CD1c-positive myeloid dendritic cell (primary cell): ENCODE measurements at regions not wholly inside any gene's neighbourhood (a gene's known extent, or its start where the extent isn't known, plus 50 kb on each side); places are given as distances from the start of the nearest gene placed in this dataset.
"Not testable (repeated sequence)": the region's sequence is repeated elsewhere in the genome, so short reads cannot be mapped to it uniquely, and the experiment has no call there.

Experiments
- DNase-seq: peaks from one replicate; pipeline ENCODE4 v3.0.0-alpha.2; 2016; ENCODE audit errors: extremely low spot score

GRCh38 chrX:53883196-53883595 is 161.1 kb downstream of the PHF8 start:
- no peak for DNase-seq

GRCh38 chrX:53882331-53882730 is 161.9 kb downstream of the PHF8 start:
- no peak for DNase-seq

- not testable (repeated sequence) for DNase-seq
Observed at GRCh38 chrX:53880786-53881185, 163.5 kb downstream of the PHF8 start.

GRCh38 chrX:53859890-53860289 is 173.4 kb upstream of the HUWE1 start:
- no peak for DNase-seq

- peak; percentile 16 for DNase-seq
Observed at GRCh38 chrX:53831662-53832635, 145.4 kb upstream of the HUWE1 start.

GRCh38 chrX:53824686-53825085 is 138.2 kb upstream of the HUWE1 start:
- no peak for DNase-seq

- not testable (repeated sequence) for DNase-seq
Observed at GRCh38 chrX:53818115-53818514, 131.6 kb upstream of the HUWE1 start.

- no peak for DNase-seq
Observed at GRCh38 chrX:53817548-53817947, 131.0 kb upstream of the HUWE1 start.

GRCh38 chrX:53813670-53814440 is 127.3 kb upstream of the HUWE1 start:
- DNase-seq = no peak

GRCh38 chrX:53798281-53798680 is 111.8 kb upstream of the HUWE1 start:
- DNase-seq = no peak

- no peak for DNase-seq
Observed at GRCh38 chrX:53795576-53795975, 109.1 kb upstream of the HUWE1 start.

- no peak for DNase-seq
Observed at GRCh38 chrX:53794181-53794580, 107.7 kb upstream of the HUWE1 start.

GRCh38 chrX:53768865-53769264 is 82.3 kb upstream of the HUWE1 start:
- DNase-seq = no peak

- no peak for DNase-seq
Observed at GRCh38 chrX:53768451-53768850, 81.9 kb upstream of the HUWE1 start.

GRCh38 chrX:53767544-53767943 is 81.0 kb upstream of the HUWE1 start:
- no peak for DNase-seq

GRCh38 chrX:53757181-53757580 is 70.7 kb upstream of the HUWE1 start:
- DNase-seq = not testable (repeated sequence)

GRCh38 chrX:53746718-53747117 is 60.2 kb upstream of the HUWE1 start:
- no peak for DNase-seq

- no peak for DNase-seq
Observed at GRCh38 chrX:53743244-53743643, 56.7 kb upstream of the HUWE1 start.

GRCh38 chrX:53738370-53738906 is 51.9 kb upstream of the HUWE1 start:
- DNase-seq = no peak
